ENCODE measurements at regions not wholly inside any gene's neighbourhood (a gene's known extent, or its start where the extent isn't known, plus 50 kb on each side); places are given as distances from the start of the nearest gene placed in this dataset.
A peak's percentile ranks its signal among the peaks of the same experiment; 100 is the strongest.

GRCh38 chr9:96137671-96138429 lies 164.1 kb downstream of the HSD17B3 start:
- Histone ChIP-seq H3K27me3 (peaks cover 0 to 24% (median 0%) of the 10 kb centered on the region in 9 donors), H3K4me3 (peak overlapping the region in 4 of 12 donors; percentile 7 to 21 (median 10)), H3K36me3 (no peaks in the 10 kb centered on the region), H3K4me1 (peaks cover 0 to 45% (median 0%) of the 10 kb centered on the region in 12 donors), H3K27ac (peak overlapping the region in 2 of 12 donors; percentile 76 to 86), H3K9me3 (peaks cover 0 to 6% (median 0%) of the 10 kb centered on the region in 12 donors)
- 53 to 75% (median 63%) methylated on average over 6 of the region's 6 CpGs for WGBS, 4 donors
- intact Hi-C loops (cut with DNase I) = no loop called here
- TF ChIP-seq POLR2A (IDR thresholded peaks at IDR 0.05) (no peak), CTCF (IDR thresholded peaks at IDR 0.05) (no peak)
- DNase-seq (no peak), ATAC-seq (no peak)

GRCh38 chr9:96136992-96137670 lies 164.8 kb downstream of the HSD17B3 start:
- ATAC-seq (no peak), DNase-seq (no peak)
- H3K4me3 ChIP-seq = peak overlapping the region in 4 of 12 donors; percentile 7 to 21 (median 10)
- peaks cover 0 to 21% (median 0%) of the 10 kb centered on the region in 9 donors for H3K27me3 ChIP-seq
- TF ChIP-seq POLR2A (IDR thresholded peaks at IDR 0.05) = no peak
- no peak for TF ChIP-seq CTCF (IDR thresholded peaks at IDR 0.05)
- peaks cover 0 to 45% (median 0%) of the 10 kb centered on the region in 12 donors for H3K4me1 ChIP-seq
- H3K36me3 ChIP-seq = no peaks in the 10 kb centered on the region
- intact Hi-C loops (cut with DNase I) = no loop called here
- 30 to 45% (median 38%) methylated on average over 8 of the region's 8 CpGs for WGBS, 4 donors
- peak overlapping the region in 2 of 12 donors; percentile 76 to 86 for H3K27ac ChIP-seq
- H3K9me3 ChIP-seq = peaks cover 0 to 6% (median 0%) of the 10 kb centered on the region in 12 donors

- H3K27ac ChIP-seq = no peak overlapping the region
- intact Hi-C loops (cut with DNase I) = no loop called here
- peaks cover 0 to 11% (median 0%) of the 10 kb centered on the region in 9 donors for H3K27me3 ChIP-seq
- H3K36me3 ChIP-seq = no peaks in the 10 kb centered on the region
- ATAC-seq = no peak
- peaks cover 0 to 39% (median 0%) of the 10 kb centered on the region in 12 donors for H3K4me1 ChIP-seq
- TF ChIP-seq POLR2A (IDR thresholded peaks at IDR 0.05) (no peak), CTCF (IDR thresholded peaks at IDR 0.05) (no peak)
- H3K4me3 ChIP-seq = no peak overlapping the region
- 84 to 96% (median 92%) methylated on average over 3 of the region's 3 CpGs for WGBS, 4 donors
- no peak for DNase-seq
- peaks cover 0 to 6% (median 0%) of the 10 kb centered on the region in 12 donors for H3K9me3 ChIP-seq
Measured at GRCh38 chr9:96135753-96136290, 166.2 kb downstream of the HSD17B3 start.
